IMR-90 (cell line): ENCODE measurements at regions not wholly inside any gene's neighbourhood (a gene's known extent, or its start where the extent isn't known, plus 50 kb on each side); places are given as distances from the start of the nearest gene placed in this dataset.

ENCODE experiments used
- BHLHE40 ChIP-seq: fragments of 150-350 bp; IDR thresholded peaks from 2 replicates; pipeline ENCODE4 v1.6.1; 2016; ENCODE audit warnings: mild to moderate bottlenecking, low read depth, low read length
- MXI1 ChIP-seq: IDR thresholded peaks from 2 replicates; pipeline ENCODE4 v1.6.1; 2012; ENCODE audit warnings: low read depth, mild to moderate bottlenecking, low read length, moderate library complexity, borderline replicate concordance
- POLR2A ChIP-seq: IDR thresholded peaks from 2 replicates; pipeline ENCODE4 v1.6.1; 2012; ENCODE audit warnings: mild to moderate bottlenecking, low read depth, low read length
- RAD21 ChIP-seq: IDR thresholded peaks from 2 replicates; pipeline ENCODE4 v1.6.1; 2012; ENCODE audit warnings: low read length, improper control_type of control experiment
- RCOR1 ChIP-seq: IDR thresholded peaks from 2 replicates; pipeline ENCODE4 v1.6.1; 2012; ENCODE audit warnings: mild to moderate bottlenecking, low read length, improper control_type of control experiment; ENCODE audit not compliant: insufficient replicate concordance
- RFX5 ChIP-seq: IDR thresholded peaks from 2 replicates; pipeline ENCODE4 v1.8.0; 2012; ENCODE audit warnings: low read depth, mild to moderate bottlenecking, low read length, moderate library complexity
- SMC3 ChIP-seq: fragments of 150-350 bp; IDR thresholded peaks from 2 replicates; pipeline ENCODE4 v1.6.1; 2016; ENCODE audit warnings: low read depth, mild to moderate bottlenecking, antibody characterized with exemption, low read length, moderate library complexity
- TF ChIP-seq, protein P1 (sequence below): conservative IDR thresholded peaks from 2 replicates; pipeline ENCODE4 v1.5.1; 2012; ENCODE audit warnings: mild to moderate bottlenecking, low read depth, low read length, improper control_type of control experiment

DNA sequence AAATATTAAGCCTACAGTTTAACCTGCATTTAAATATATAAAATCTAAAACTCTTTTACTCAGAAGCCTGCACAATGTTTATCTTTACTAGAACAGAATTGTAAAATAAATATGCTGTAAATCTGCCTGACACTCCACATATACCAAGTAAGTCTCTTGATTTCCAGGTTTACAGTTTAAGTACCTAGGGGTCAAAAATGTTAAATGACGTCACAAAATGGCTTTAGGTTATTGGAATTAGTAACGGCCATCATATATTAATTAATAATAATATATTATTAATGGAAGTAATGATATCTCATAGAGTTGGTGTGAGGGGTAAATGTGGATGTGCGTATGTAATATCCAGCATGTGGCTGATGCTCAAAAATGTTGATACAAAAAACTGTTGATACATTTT is 114.8 kb upstream of the ANO5 start:
- no peak for TF ChIP-seq BHLHE40
- TF ChIP-seq, protein P1, sequence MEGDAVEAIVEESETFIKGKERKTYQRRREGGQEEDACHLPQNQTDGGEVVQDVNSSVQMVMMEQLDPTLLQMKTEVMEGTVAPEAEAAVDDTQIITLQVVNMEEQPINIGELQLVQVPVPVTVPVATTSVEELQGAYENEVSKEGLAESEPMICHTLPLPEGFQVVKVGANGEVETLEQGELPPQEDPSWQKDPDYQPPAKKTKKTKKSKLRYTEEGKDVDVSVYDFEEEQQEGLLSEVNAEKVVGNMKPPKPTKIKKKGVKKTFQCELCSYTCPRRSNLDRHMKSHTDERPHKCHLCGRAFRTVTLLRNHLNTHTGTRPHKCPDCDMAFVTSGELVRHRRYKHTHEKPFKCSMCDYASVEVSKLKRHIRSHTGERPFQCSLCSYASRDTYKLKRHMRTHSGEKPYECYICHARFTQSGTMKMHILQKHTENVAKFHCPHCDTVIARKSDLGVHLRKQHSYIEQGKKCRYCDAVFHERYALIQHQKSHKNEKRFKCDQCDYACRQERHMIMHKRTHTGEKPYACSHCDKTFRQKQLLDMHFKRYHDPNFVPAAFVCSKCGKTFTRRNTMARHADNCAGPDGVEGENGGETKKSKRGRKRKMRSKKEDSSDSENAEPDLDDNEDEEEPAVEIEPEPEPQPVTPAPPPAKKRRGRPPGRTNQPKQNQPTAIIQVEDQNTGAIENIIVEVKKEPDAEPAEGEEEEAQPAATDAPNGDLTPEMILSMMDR = no peak
- no peak for TF ChIP-seq RFX5
- no peak for TF ChIP-seq RCOR1
- TF ChIP-seq RAD21 = no peak
- no peak for TF ChIP-seq POLR2A
- no peak for TF ChIP-seq MXI1
- TF ChIP-seq SMC3 = no peak
